HG02840 (cell line): ENCODE measurements at regions not wholly inside any gene's neighbourhood (a gene's known extent, or its start where the extent isn't known, plus 50 kb on each side); places are given as distances from the start of the nearest gene placed in this dataset.

Experiments used
- ATAC-seq: cut with Tn5 transposase; IDR thresholded peaks from one replicate; pipeline ENCODE4 v1.9.1; 2021; ENCODE audit warnings: mild to moderate bottlenecking, moderate library complexity, moderate number of reproducible peaks; ENCODE audit not compliant: unreplicated experiment, low FRiP score

DNA sequence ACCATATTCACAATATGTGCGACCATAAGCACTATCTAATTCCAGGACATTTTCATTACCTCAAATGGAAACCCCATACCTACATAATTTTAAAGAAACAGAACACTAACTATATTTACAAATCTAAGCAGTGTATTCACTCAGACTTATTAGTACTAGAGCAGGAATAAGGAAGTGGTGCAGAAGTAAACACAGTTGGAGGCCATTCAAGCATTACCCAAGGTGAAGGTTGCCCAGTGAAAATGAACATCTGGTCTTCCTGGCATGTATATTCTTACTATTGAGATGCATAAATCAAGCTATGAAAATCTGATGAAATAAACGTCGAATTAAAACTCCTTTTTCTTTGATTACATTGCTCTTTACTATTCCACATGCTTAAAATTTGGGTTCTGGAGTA is 78.9 kb upstream of the TTC14 start:
- ATAC-seq = no peak

DNA sequence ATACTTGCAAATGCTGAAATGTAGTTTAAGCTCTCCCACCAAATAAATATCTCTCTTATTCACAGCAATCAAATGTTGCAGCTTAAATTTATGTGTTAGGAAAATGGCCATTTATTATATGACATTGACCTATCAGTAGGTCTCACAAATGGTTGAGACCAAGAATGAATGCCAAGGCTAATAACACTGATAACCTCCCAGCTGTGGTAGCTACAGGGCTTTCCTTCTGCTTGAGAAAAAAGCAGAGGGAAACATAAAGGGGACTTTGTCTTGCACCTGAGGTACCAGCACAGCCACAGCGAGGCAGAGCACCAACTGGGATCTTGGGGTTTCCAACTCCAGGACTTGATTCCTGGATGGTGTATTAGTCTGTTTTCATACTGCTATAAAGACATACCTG is 73.1 kb upstream of the TTC14 start:
- ATAC-seq = no peak

DNA sequence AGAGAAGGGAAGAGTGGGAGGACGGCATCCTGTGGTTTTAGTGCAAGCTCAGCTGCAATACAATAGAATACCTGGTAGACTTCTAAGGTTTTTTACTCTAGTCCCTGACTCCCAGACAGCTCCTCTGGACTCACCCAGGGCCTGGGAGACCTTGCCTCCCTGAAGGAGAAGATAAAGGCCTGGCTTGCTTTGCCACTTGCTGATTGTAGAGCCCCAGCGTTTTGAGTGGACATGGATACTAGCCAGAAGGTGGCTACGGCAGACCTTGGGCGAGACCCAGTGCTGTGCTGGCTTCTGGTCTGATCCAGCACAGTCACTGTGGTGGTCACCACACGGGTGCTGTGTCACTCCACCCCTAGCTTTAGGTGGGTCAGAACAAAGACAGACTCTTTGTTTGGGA is 72.2 kb upstream of the TTC14 start:
- no peak for ATAC-seq

DNA sequence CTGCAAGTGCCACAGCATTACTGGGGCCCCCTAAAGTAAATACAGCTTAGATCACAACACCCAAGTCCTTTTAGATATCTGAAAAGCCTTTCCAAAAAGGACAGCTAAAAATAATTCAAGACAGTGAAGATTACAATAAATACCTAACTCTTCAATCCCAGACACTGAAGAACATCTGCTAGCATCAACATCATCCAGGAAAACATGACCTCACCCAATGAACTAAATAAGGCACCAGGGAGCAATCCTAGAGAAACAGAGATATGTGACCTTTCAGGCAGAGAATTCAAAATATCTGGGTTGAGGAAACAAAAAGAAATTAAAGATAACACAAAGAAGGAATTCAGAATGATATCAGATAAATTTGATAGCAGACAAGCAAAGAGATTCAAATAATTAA is 71.7 kb upstream of the TTC14 start:
- no peak for ATAC-seq

DNA sequence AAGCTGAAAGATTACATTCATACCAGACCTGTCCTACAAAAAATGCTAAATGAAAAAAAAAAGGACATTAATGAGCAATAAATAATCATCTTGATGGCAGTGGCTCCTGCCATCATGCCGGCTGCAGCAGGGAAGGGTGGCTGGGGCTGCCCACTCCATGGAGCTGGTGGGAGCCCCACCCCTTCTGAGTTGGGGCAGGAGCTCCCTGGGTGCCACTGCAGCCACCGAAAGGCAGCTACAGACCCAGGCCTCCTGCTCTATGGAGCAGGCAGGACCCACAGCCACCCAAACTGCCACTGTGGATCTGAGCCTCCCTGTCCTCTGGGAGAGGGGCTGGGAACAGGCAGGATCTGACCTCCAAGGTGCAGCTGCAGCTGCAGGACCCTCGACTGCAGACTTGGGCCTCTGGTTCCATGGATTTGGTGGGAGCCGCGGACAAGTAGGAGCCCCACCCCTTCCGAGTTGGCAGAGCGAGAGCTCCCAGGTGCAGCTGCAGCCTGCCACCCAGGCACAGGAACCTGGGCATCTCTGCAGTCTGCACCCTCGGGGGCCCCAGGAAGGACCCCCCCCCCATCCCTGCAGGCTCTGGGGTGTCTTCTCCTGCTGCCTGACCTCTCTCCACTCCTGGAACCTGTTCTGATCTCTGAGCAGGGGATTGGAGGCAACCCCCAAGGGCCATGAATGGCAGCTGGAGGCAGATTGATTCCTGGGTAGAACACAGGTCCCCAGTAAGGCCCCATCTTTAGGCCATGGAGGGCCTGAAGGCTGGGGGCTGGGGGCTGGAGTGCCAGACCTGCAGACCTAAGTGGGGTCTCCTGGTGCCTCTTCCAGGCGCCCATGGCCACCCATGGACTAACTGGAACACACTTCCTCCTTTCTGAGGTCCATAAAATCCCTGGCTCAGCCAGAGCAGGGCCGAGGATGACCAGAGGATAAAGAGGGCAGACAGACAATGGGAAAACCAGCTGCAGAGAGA is 70.4 kb upstream of the TTC14 start:
- no peak for ATAC-seq

DNA sequence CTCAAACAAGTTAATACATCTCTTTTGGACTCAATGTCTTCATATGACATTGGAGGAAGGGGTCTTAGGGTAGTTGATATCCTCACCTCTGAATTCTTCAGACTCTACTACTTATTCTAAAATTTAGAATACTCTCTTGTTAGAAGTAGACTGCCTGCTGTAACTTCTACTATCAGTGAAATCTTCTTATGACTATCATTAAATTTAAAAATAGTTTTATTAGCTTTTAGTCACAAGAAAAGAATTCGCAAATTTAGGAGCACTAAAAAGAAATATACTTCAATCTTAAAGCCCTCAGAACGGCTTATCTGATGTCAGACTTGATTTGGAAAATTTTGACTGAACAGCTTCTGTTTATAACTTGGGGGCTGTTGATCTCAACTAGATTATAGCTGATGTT is 67.1 kb upstream of the TTC14 start:
- no peak for ATAC-seq

DNA sequence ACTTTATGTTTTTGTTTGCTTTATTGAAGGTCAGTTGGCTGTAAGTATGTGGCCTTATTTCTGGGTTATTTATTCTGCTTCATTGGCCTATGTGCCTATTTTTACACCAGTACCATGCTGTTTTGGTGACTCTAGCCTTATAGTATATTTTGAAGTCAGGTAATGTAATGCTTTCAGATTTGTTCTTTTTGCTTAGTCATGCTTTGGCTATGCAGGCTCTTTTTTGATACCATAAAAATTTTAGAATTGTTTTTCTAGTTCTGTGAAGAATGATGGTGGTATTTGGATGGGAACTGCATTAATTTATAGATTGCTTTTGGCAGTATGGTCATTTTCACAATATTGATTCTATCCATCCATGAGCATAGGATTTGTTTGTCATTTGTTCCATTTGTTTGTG is 63.5 kb upstream of the TTC14 start:
- no peak for ATAC-seq

DNA sequence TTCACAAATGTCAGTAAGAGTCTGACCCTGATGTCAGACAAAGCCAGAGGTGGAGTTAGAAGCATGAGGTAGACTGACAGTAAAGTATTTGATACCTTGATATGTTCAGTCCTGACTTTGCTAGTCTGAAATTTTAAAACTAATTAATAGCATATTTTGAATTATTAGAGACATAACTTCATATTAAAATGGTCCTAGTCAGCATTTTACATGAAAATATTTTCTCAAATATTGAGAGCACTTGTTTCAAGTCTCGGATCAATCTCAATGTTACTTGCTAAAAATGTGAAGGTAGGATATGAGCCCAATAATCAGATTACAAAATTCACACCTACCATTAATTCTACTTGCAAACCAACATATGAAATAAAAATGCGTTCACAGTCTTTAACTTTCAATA is 58.1 kb upstream of the TTC14 start:
- ATAC-seq = no peak

DNA sequence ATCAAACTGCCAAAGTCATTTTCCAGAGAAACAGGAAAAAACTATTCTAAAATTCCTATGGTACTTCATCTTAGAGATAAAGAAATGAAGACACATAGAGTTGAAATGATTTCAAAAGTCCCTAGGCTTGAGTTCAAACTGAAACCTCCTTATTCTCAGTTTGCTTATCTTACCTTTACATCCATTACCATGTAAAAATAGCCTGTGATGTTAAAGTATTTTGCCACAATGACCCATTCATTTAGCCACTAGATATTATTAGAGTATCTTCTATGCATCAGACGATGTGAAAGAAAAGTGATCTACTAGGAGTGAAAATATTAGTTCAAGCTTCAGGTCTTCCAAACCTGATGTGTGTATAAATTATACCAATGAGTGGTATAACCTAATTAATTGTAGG is 55.1 kb upstream of the TTC14 start:
- ATAC-seq = no peak

DNA sequence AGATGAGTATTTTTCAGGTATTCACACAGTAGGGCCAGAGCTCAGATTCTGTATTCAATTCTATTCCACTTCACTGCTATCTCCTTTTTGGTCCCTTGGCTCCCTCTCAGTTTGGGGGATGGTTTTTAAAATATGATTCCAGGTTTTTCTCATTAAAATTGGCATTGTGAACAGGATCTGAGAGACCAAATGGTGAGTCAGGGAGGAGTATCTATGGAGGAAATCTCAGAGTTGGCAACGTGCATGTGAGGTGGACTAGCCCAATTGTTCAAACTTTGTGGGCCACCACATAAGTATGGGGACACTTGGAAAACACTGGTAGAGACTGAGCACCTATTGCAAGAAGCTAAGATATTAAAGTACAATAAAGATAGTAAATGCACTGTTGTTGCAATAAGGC is 53.9 kb upstream of the TTC14 start:
- ATAC-seq = no peak
